A549 (cell line): ENCODE measurements at regions not wholly inside any gene's neighbourhood (a gene's known extent, or its start where the extent isn't known, plus 50 kb on each side); places are given as distances from the start of the nearest gene placed in this dataset.
"Not testable (repeated sequence)": the region's sequence is repeated elsewhere in the genome, so short reads cannot be mapped to it uniquely, and the experiment has no call there.

Experiments
- ATAC-seq, 2 experiments: fragments of 200-7000 bp in 1 of 2; fragments of >200 bp in 1 of 2; cut with Nextera tagmentation in 1 of 2; cut with Tn5 transposase in 1 of 2; 3 replicates each; pipeline versions ENCODE4 v1.8.0 to v1.9.1; 2018 to 2020; ENCODE audit warnings: mild to moderate bottlenecking in 1 of 2, moderate library complexity in 1 of 2
- CTCF ChIA-PET: fragments of 300-600 bp; sonication (Branson Sonifier 250); formaldehyde crosslinking; extraction: SDS; loops from one replicate; lab custom pipeline; 2021; ENCODE audit warnings: antibody characterized with exemption, inconsistent platforms; lab: Yijun Ruan, JAX
- POLR2A ChIA-PET: fragments of 350-600 bp; formaldehyde crosslinking; extraction: SDS; loops from one replicate; lab custom pipeline; 2021; ENCODE audit warnings: antibody characterized with exemption, inconsistent platforms; lab: Yijun Ruan, JAX
- DNase-seq, 2 experiments: peaks; one replicate each; pipeline versions ENCODE4 v3.0.0 to v3.0.0-alpha.2; 2011 to 2016; ENCODE audit warnings: low read depth in 1 of 2, low spot score in 1 of 2
- FAIRE-seq: peaks from 2 replicates; lab custom pipeline; 2011; peaks lifted over from hg19 to GRCh38; lab: Jason Lieb, UNC
- H3K27ac ChIP-seq, 2 experiments: fragments of >200 bp; sonication (Bioruptor Twin); formaldehyde crosslinking; 3 replicates each; pipeline ENCODE4 v1.5.1; 2016 to 2017
- H3K4me1 ChIP-seq: fragments of >200 bp; sonication (Bioruptor Twin); formaldehyde crosslinking; 3 replicates; pipeline ENCODE4 v1.6.1; 2016
- H3K4me2 ChIP-seq: fragments of >200 bp; sonication (Bioruptor Twin); formaldehyde crosslinking; 3 replicates; pipeline ENCODE4 v1.6.1; 2016
- H3K4me3 ChIP-seq: fragments of >200 bp; sonication (Bioruptor Twin); formaldehyde crosslinking; 3 replicates; pipeline ENCODE4 v1.5.1; 2016
- H3K9me3 ChIP-seq: fragments of >200 bp; sonication (Bioruptor Twin); formaldehyde crosslinking; 3 replicates; pipeline ENCODE4 v1.6.1; 2016
- BHLHE40 ChIP-seq: IDR thresholded peaks from 2 replicates; pipeline ENCODE4 v1.6.1; 2012; ENCODE audit warnings: low read depth, low read length, inconsistent platforms
- CBX2 ChIP-seq: fragments of 200-600 bp; sonication (generic); IDR thresholded peaks from 2 replicates; pipeline ENCODE4 v1.6.1; 2016; ENCODE audit warnings: low read depth, mild to moderate bottlenecking, borderline replicate concordance
- CEBPB ChIP-seq, 2 experiments: fragments of >200 bp in 1 of 2; sonication (Bioruptor Twin) in 1 of 2; formaldehyde crosslinking in 1 of 2; IDR thresholded peaks; 2 replicates each; pipeline ENCODE4 v1.6.1; 2012 to 2016
- CHD4 ChIP-seq: fragments of 200-600 bp; sonication (generic); IDR thresholded peaks from 2 replicates; pipeline ENCODE4 v1.6.1; 2016; ENCODE audit warnings: antibody characterized with exemption, mild to moderate bottlenecking, borderline replicate concordance
- EP300 ChIP-seq, 2 experiments: fragments of >200 bp; sonication (Bioruptor Twin); formaldehyde crosslinking; IDR thresholded peaks; 2 replicates in 1 of 2; 3 replicates in 1 of 2; pipeline ENCODE4 v1.6.1; 2016 to 2017
- FOSL2 ChIP-seq, 2 experiments: fragments of 450-650 bp in 1 of 2; fragments of >200 bp in 1 of 2; sonication (Bioruptor Twin) in 1 of 2; formaldehyde crosslinking; IDR thresholded peaks; 2 replicates each; pipeline versions ENCODE4 v1.5.0 to v1.6.1; 2016 to 2020; ENCODE audit warnings: mild to moderate bottlenecking in 1 of 2, moderate library complexity in 1 of 2
- HOXA7 ChIP-seq: fragments of 250-450 bp; sonication (Bioruptor Pico); IDR thresholded peaks from 2 replicates; pipeline ENCODE4 v1.5.0; 2020; ENCODE audit warnings: mild to moderate bottlenecking, moderate library complexity
- KDM5A ChIP-seq: fragments of 200-600 bp; sonication (generic); IDR thresholded peaks from 2 replicates; pipeline ENCODE4 v1.6.1; 2016; ENCODE audit warnings: antibody characterized with exemption, mild to moderate bottlenecking
- MAFK ChIP-seq: fragments of 450-650 bp; IDR thresholded peaks from 2 replicates; pipeline ENCODE4 v1.6.1; 2014; ENCODE audit not compliant: partially characterized antibody
- MAZ ChIP-seq: fragments of 150-350 bp; IDR thresholded peaks from 2 replicates; pipeline ENCODE4 v1.6.1; 2014; ENCODE audit warnings: antibody characterized with exemption, low read depth, low read length, borderline replicate concordance
- RFX5 ChIP-seq: fragments of 450-650 bp; IDR thresholded peaks from 2 replicates; pipeline ENCODE4 v1.7.1; 2014; ENCODE audit warnings: antibody characterized with exemption, mild to moderate bottlenecking, moderate library complexity
- SMC3 ChIP-seq: fragments of >200 bp; sonication (Bioruptor Twin); formaldehyde crosslinking; IDR thresholded peaks from 3 replicates; pipeline ENCODE4 v1.6.1; 2018; ENCODE audit warnings: inconsistent platforms
- ZC3H11A ChIP-seq: fragments of 450-650 bp; IDR thresholded peaks from 2 replicates; pipeline ENCODE4 v1.6.1; 2014; ENCODE audit warnings: antibody characterized with exemption, mild to moderate bottlenecking
- ZNF302 ChIP-seq: fragments of 250-450 bp; sonication (Bioruptor Pico); IDR thresholded peaks from 2 replicates; pipeline ENCODE4 v1.9.0; 2021; ENCODE audit warnings: inconsistent platforms, mild to moderate bottlenecking, moderate library complexity
- WGBS: methylation state at CpG from one replicate; pipeline ENCODE4 v1.1.6; 2017; ENCODE audit errors: missing lambda C conversion rate; 5-methylcytosine and 5-hydroxymethylcytosine counted together
- TF ChIP-seq, protein P1 (sequence below): fragments of 150-350 bp; IDR thresholded peaks from 2 replicates; pipeline ENCODE4 v1.6.1; 2014; ENCODE audit warnings: low read depth, mild to moderate bottlenecking, low read length
- TF ChIP-seq, protein P2 (sequence below): fragments of 250-450 bp; sonication (Bioruptor Pico); IDR thresholded peaks from 2 replicates; pipeline ENCODE4 v1.5.0; 2020; ENCODE audit warnings: low read depth, mild to moderate bottlenecking, moderate library complexity
- TF ChIP-seq, protein P3 (sequence below): fragments of >200 bp; sonication (Bioruptor Twin); formaldehyde crosslinking; IDR thresholded peaks from 3 replicates; pipeline ENCODE4 v1.5.1; 2016
- TF ChIP-seq, protein P4 (sequence below): fragments of 450-650 bp; IDR thresholded peaks from 2 replicates; pipeline ENCODE4 v1.6.1; 2014; ENCODE audit warnings: antibody characterized with exemption
- TF ChIP-seq, protein P5 (sequence below): IDR thresholded peaks from 2 replicates; pipeline ENCODE4 v1.6.1; 2012; ENCODE audit warnings: low read depth, borderline replicate concordance
- TF ChIP-seq, protein P6 (sequence below): fragments of 250-450 bp; sonication (Bioruptor Pico); IDR thresholded peaks from 2 replicates; pipeline ENCODE4 v1.5.0; 2021; ENCODE audit warnings: mild to moderate bottlenecking, moderate library complexity, borderline replicate concordance

DNA sequence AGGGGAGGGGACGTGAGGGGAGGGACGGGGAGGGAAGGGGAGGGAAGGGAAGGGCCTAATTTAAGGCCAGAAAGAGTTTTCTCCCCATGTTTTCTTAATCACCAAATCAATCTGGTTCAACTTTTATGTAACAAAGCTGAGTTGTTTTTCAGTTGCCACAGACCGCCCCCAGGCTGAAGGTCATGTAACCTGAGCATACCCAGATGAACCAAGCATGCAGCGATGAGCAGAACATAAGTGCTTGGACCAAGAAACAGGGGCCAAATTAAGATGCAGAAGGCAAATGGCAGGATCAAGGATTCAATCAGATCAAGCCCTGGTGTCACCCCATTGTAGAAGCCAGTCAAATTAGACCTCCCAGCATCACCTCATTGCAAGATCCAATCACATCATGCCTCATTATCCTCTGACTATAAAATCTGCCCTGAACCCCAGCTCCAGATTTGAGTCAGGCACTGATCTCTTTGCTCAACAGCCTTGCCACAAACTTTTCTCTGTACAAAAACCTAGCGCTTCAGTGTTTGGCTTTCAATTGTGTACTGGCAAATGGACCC, 113.5 kb upstream of the TNPO1 start:
- WGBS, result 87% methylated on average over 3 of the region's 5 CpGs
- H3K4me2 ChIP-seq, result no peak overlapping the region
- H3K27ac ChIP-seq, result no peak overlapping the region
- ChIA-PET POLR2A (no interaction called here), CTCF (no interaction called here)
- FAIRE-seq (no peak), ATAC-seq (no peak), DNase-seq (no peak)
- TF ChIP-seq, protein P1, sequence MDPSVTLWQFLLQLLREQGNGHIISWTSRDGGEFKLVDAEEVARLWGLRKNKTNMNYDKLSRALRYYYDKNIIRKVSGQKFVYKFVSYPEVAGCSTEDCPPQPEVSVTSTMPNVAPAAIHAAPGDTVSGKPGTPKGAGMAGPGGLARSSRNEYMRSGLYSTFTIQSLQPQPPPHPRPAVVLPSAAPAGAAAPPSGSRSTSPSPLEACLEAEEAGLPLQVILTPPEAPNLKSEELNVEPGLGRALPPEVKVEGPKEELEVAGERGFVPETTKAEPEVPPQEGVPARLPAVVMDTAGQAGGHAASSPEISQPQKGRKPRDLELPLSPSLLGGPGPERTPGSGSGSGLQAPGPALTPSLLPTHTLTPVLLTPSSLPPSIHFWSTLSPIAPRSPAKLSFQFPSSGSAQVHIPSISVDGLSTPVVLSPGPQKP, result no peak
- no peak for TF ChIP-seq CHD4
- no peak for TF ChIP-seq SMC3
- TF ChIP-seq CBX2, result no peak
- TF ChIP-seq ZC3H11A, result no peak
- TF ChIP-seq KDM5A, result no peak
- TF ChIP-seq CEBPB (IDR thresholded peaks at IDR 0.05), result no peak
- TF ChIP-seq, protein P2, sequence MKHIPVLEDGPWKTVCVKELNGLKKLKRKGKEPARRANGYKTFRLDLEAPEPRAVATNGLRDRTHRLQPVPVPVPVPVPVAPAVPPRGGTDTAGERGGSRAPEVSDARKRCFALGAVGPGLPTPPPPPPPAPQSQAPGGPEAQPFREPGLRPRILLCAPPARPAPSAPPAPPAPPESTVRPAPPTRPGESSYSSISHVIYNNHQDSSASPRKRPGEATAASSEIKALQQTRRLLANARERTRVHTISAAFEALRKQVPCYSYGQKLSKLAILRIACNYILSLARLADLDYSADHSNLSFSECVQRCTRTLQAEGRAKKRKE (CRISPR knock-in tag), result no peak
- no peak for TF ChIP-seq RFX5
- no peak for TF ChIP-seq MAFK
- TF ChIP-seq, protein P3, sequence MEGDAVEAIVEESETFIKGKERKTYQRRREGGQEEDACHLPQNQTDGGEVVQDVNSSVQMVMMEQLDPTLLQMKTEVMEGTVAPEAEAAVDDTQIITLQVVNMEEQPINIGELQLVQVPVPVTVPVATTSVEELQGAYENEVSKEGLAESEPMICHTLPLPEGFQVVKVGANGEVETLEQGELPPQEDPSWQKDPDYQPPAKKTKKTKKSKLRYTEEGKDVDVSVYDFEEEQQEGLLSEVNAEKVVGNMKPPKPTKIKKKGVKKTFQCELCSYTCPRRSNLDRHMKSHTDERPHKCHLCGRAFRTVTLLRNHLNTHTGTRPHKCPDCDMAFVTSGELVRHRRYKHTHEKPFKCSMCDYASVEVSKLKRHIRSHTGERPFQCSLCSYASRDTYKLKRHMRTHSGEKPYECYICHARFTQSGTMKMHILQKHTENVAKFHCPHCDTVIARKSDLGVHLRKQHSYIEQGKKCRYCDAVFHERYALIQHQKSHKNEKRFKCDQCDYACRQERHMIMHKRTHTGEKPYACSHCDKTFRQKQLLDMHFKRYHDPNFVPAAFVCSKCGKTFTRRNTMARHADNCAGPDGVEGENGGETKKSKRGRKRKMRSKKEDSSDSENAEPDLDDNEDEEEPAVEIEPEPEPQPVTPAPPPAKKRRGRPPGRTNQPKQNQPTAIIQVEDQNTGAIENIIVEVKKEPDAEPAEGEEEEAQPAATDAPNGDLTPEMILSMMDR, result no peak
- TF ChIP-seq EP300 (IDR thresholded peaks at IDR 0.05), result no peak
- TF ChIP-seq MAZ, result no peak
- TF ChIP-seq, protein P4, sequence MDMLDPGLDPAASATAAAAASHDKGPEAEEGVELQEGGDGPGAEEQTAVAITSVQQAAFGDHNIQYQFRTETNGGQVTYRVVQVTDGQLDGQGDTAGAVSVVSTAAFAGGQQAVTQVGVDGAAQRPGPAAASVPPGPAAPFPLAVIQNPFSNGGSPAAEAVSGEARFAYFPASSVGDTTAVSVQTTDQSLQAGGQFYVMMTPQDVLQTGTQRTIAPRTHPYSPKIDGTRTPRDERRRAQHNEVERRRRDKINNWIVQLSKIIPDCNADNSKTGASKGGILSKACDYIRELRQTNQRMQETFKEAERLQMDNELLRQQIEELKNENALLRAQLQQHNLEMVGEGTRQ, result no peak
- no peak for TF ChIP-seq FOSL2 (IDR thresholded peaks at IDR 0.05)
- TF ChIP-seq FOSL2 (CRISPR knock-in tag; IDR thresholded peaks at IDR 0.05), result no peak
- TF ChIP-seq HOXA7, result no peak
- no peak for TF ChIP-seq ZNF302 (CRISPR knock-in tag)
- TF ChIP-seq, protein P5, sequence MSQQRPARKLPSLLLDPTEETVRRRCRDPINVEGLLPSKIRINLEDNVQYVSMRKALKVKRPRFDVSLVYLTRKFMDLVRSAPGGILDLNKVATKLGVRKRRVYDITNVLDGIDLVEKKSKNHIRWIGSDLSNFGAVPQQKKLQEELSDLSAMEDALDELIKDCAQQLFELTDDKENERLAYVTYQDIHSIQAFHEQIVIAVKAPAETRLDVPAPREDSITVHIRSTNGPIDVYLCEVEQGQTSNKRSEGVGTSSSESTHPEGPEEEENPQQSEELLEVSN, result no peak
- TF ChIP-seq BHLHE40, result no peak
- TF ChIP-seq, protein P6, sequence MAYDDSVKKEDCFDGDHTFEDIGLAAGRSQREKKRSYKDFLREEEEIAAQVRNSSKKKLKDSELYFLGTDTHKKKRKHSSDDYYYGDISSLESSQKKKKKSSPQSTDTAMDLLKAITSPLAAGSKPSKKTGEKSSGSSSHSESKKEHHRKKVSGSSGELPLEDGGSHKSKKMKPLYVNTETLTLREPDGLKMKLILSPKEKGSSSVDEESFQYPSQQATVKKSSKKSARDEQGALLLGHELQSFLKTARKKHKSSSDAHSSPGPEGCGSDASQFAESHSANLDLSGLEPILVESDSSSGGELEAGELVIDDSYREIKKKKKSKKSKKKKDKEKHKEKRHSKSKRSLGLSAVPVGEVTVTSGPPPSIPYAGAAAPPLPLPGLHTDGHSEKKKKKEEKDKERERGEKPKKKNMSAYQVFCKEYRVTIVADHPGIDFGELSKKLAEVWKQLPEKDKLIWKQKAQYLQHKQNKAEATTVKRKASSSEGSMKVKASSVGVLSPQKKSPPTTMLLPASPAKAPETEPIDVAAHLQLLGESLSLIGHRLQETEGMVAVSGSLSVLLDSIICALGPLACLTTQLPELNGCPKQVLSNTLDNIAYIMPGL (CRISPR knock-in tag), result no peak
- no peaks in the 10 kb centered on the region for H3K9me3 ChIP-seq
- no peak overlapping the region for H3K4me3 ChIP-seq
- H3K4me1 ChIP-seq, result no peaks in the 10 kb centered on the region

DNA sequence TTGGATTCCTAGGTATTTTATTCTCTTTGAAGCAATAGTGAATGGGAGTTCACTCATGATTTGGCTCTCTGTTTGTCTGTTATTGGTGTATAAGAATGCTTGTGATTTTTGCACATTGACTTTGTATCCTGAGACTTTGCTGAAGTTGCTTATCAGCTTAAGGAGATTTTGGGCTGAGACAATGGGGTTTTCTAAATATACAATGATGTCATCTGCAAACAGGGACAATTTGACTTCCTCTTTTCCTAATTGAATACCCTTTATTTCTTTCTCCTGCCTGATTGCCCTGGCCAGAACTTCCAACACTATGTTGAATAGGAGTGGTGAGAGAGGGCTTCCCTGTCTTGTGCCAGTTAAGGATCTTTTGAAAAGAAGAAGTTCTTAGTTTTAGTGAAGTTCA, 114.4 kb upstream of the TNPO1 start:
- H3K4me2 ChIP-seq, CTCF ChIA-PET, H3K4me1 ChIP-seq, ATAC-seq, DNase-seq, POLR2A ChIA-PET, H3K9me3 ChIP-seq, H3K4me3 ChIP-seq, H3K27ac ChIP-seq, FAIRE-seq: not testable (repeated sequence)
